CD14-positive monocyte (primary cell): ENCODE measurements at regions not wholly inside any gene's neighbourhood (a gene's known extent, or its start where the extent isn't known, plus 50 kb on each side); places are given as distances from the start of the nearest gene placed in this dataset.
A peak's percentile ranks its signal among the peaks of the same experiment; 100 is the strongest.

Experiments used
- DNase-seq, 3 donors: peaks; one replicate each; pipeline ENCODE4 v3.0.0-alpha.2; 2011 to 2022
- H2AFZ ChIP-seq: 2 replicates; pipeline ENCODE4 v1.6.0; 2012; ENCODE audit warnings: mild to moderate bottlenecking, low read depth, low read length, inconsistent platforms; ENCODE audit not compliant: insufficient read depth, poor library complexity, severe bottlenecking
- H3K27ac ChIP-seq, 2 donors: 1 replicate in 1 of 2; 2 replicates in 1 of 2; pipeline ENCODE4 v1.5.1; 2012 to 2013; ENCODE audit warnings: low read length in 2 of 2, control low read depth in 1 of 2, inconsistent platforms in 1 of 2, low read depth in 1 of 2, mild to moderate bottlenecking in 1 of 2
- H3K27me3 ChIP-seq, 2 donors: one replicate each; pipeline versions ENCODE4 v1.6.0 to v1.6.1; 2011 to 2013; ENCODE audit warnings: low read length in 2 of 2; ENCODE audit not compliant: control insufficient read depth in 2 of 2, insufficient read depth in 2 of 2
- H3K36me3 ChIP-seq, 2 donors: replicated peaks in 1 of 2; 1 replicate in 1 of 2; 2 replicates in 1 of 2; pipeline versions ENCODE4 v1.5.1 to v1.6.1; 2012 to 2013; ENCODE audit warnings: low read length in 2 of 2, control low read depth in 1 of 2, inconsistent platforms in 1 of 2, mild to moderate bottlenecking in 1 of 2; ENCODE audit not compliant: insufficient read depth in 2 of 2, control insufficient read depth in 1 of 2
- H3K4me1 ChIP-seq, 2 donors: 1 replicate in 1 of 2; 2 replicates in 1 of 2; pipeline versions ENCODE4 v1.5.1 to v1.6.1; 2012 to 2013; ENCODE audit warnings: low read length in 2 of 2, control low read depth in 1 of 2, inconsistent platforms in 1 of 2, mild to moderate bottlenecking in 1 of 2, moderate library complexity in 1 of 2; ENCODE audit not compliant: insufficient read depth in 2 of 2, control insufficient read depth in 1 of 2
- H3K4me2 ChIP-seq: replicated peaks from 2 replicates; pipeline ENCODE3; 2012; ENCODE audit warnings: low read length, moderate library complexity, mild to moderate bottlenecking; ENCODE audit not compliant: poor library complexity, severe bottlenecking; ENCODE audit errors: extremely low read depth
- H3K4me3 ChIP-seq, 3 experiments: fragments of 200-600 bp in 1 of 3; sonication (generic) in 1 of 3; replicated peaks in 1 of 3; 1 replicate in 2 of 3; 2 replicates in 1 of 3; pipeline ENCODE4 v1.5.1; 2011 to 2013; ENCODE audit warnings: low read length in 3 of 3, mild to moderate bottlenecking in 3 of 3, control low read depth in 2 of 3, low read depth in 2 of 3, inconsistent platforms in 1 of 3, moderate library complexity in 1 of 3
- H3K79me2 ChIP-seq: 2 replicates; pipeline ENCODE4 v1.6.0; 2012; ENCODE audit warnings: mild to moderate bottlenecking, control low read depth, inconsistent platforms, low read length, moderate library complexity; ENCODE audit not compliant: insufficient read depth
- H3K9ac ChIP-seq: 2 replicates; pipeline ENCODE4 v1.6.0; 2017; ENCODE audit warnings: low read length, mild to moderate bottlenecking; ENCODE audit not compliant: insufficient read depth, poor library complexity, severe bottlenecking
- H3K9me3 ChIP-seq, 2 donors: replicated peaks in 1 of 2; 1 replicate in 1 of 2; 2 replicates in 1 of 2; pipeline versions ENCODE4 v1.5.1 to v1.6.1; 2012 to 2013; ENCODE audit warnings: low read length in 2 of 2, control low read depth in 1 of 2; ENCODE audit not compliant: control insufficient read depth in 1 of 2, insufficient read depth in 1 of 2
- H4K20me1 ChIP-seq: 2 replicates; pipeline ENCODE4 v1.6.0; 2012; ENCODE audit warnings: mild to moderate bottlenecking, low read length, control low read depth, moderate library complexity; ENCODE audit not compliant: insufficient read depth
- H3K27ac Mint-ChIP-seq, 7 donors: one replicate each; pipeline ENCODE4 v1.8.0; 2020; ENCODE audit warnings: mild to moderate bottlenecking in 7 of 7, mixed read lengths in 7 of 7, moderate library complexity in 6 of 7, inconsistent platforms in 2 of 7
- H3K27me3 Mint-ChIP-seq, 3 donors: one replicate each; pipeline ENCODE4 v1.8.0; 2021 to 2022; ENCODE audit warnings: low read depth in 3 of 3, mild to moderate bottlenecking in 3 of 3, mixed read lengths in 3 of 3, moderate library complexity in 3 of 3, inconsistent platforms in 1 of 3
- H3K36me3 Mint-ChIP-seq, 2 donors: one replicate each; pipeline ENCODE4 v1.8.0; 2020; ENCODE audit warnings: mixed read lengths in 2 of 2, inconsistent platforms in 1 of 2, mild to moderate bottlenecking in 1 of 2
- H3K4me1 Mint-ChIP-seq: one replicate; pipeline ENCODE4 v1.8.0; 2020; ENCODE audit warnings: mild to moderate bottlenecking, mixed read lengths
- H3K4me3 Mint-ChIP-seq, 2 donors: one replicate each; pipeline ENCODE4 v1.8.0; 2020; ENCODE audit warnings: mild to moderate bottlenecking in 2 of 2, mixed read lengths in 2 of 2, moderate library complexity in 1 of 2
- H3K9me3 Mint-ChIP-seq, 7 donors: one replicate each; pipeline ENCODE4 v1.8.0; 2020 to 2022; ENCODE audit warnings: mixed read lengths in 7 of 7, mild to moderate bottlenecking in 6 of 7, moderate library complexity in 6 of 7, inconsistent platforms in 2 of 7
- CTCF ChIP-seq: fragments of 200-600 bp; IDR thresholded peaks from one replicate; pipeline ENCODE4 v1.8.0; 2022; ENCODE audit warnings: antibody characterized with exemption, mild to moderate bottlenecking
- WGBS: methylation state at CpG from one replicate; pipeline ENCODE4 v1.1.5; 2013; ENCODE audit warnings: missing lambda C conversion rate; ENCODE audit not compliant: insufficient coverage; 5-methylcytosine and 5-hydroxymethylcytosine counted together
- intact Hi-C, 2 donors: fragments of 100-400 bp; cut with micrococcal nuclease; formaldehyde crosslinking; loops; one replicate each; pipeline versions ENCODE4 v1.15.0 to v1.15.1; 2023

GRCh38 chr5:26761045-26761444, 277.3 kb downstream of the CDH9 start:
- peaks cover 0 to 3% of the 10 kb centered on the region in 2 donors for H3K4me1 ChIP-seq
- no peaks in the 10 kb centered on the region for H3K9me3 ChIP-seq
- Mint-ChIP-seq H3K27me3 (no peaks in the 10 kb centered on the region), H3K4me3 (no peak overlapping the region), H3K9me3 (peaks cover 0 to 3% (median 0%) of the 10 kb centered on the region in 7 donors), H3K36me3 (no peaks in the 10 kb centered on the region), H3K27ac (no peak overlapping the region), H3K4me1 (no peaks in the 10 kb centered on the region)
- no peak for DNase-seq
- TF ChIP-seq CTCF, result no peak
- H3K4me3 ChIP-seq, result no peak overlapping the region
- no peaks in the 10 kb centered on the region for H3K27me3 ChIP-seq
- WGBS, result 60% methylated on average over 1 of the region's 7 CpGs
- H3K27ac ChIP-seq, result no peak overlapping the region
- no peak overlapping the region for H3K9ac ChIP-seq
- no peaks in the 10 kb centered on the region for H4K20me1 ChIP-seq
- no peak overlapping the region for H2AFZ ChIP-seq
- intact Hi-C loops, result no loop called here
- H3K79me2 ChIP-seq, result no peaks in the 10 kb centered on the region
- no peak overlapping the region for H3K4me2 ChIP-seq
- H3K36me3 ChIP-seq, result no peaks in the 10 kb centered on the region

GRCh38 chr5:26757941-26758340, 280.4 kb downstream of the CDH9 start:
- no peak for TF ChIP-seq CTCF
- intact Hi-C loops, result no loop called here
- H3K27ac Mint-ChIP-seq, result no peak overlapping the region
- Histone ChIP-seq H3K27me3 (no peaks in the 10 kb centered on the region), H3K4me2 (peak overlapping the region; percentile 5), H3K9ac (no peak overlapping the region), H3K4me1 (peaks cover 0 to 3% of the 10 kb centered on the region in 2 donors), H3K9me3 (no peaks in the 10 kb centered on the region), H3K79me2 (no peaks in the 10 kb centered on the region), H3K4me3 (no peak overlapping the region), H3K36me3 (no peaks in the 10 kb centered on the region), H3K27ac (no peak overlapping the region), H2AFZ (no peak overlapping the region), H4K20me1 (no peaks in the 10 kb centered on the region)
- WGBS, result no CpG with 5 or more reads among the region's 2 CpGs
- peaks cover 0 to 8% (median 0%) of the 10 kb centered on the region in 7 donors for H3K9me3 Mint-ChIP-seq
- H3K36me3 Mint-ChIP-seq, result no peaks in the 10 kb centered on the region
- H3K27me3 Mint-ChIP-seq, result no peaks in the 10 kb centered on the region
- H3K4me3 Mint-ChIP-seq, result no peak overlapping the region
- no peak for DNase-seq
- H3K4me1 Mint-ChIP-seq, result no peaks in the 10 kb centered on the region
